Trophoblast cell (in vitro differentiated cells and primary cell): ENCODE measurements at regions not wholly inside any gene's neighbourhood (a gene's known extent, or its start where the extent isn't known, plus 50 kb on each side); places are given as distances from the start of the nearest gene placed in this dataset.

Experiments used
- DNase-seq, 2 donors: peaks; one replicate each; pipeline ENCODE4 v3.0.0-alpha.2; 2016
- H2AFZ ChIP-seq: 2 replicates; pipeline ENCODE4 v1.6.1; 2013; ENCODE audit warnings: low read length, moderate library complexity, mild to moderate bottlenecking; ENCODE audit not compliant: insufficient read depth, poor library complexity
- H2AK5ac ChIP-seq: 2 replicates; pipeline ENCODE4 v1.6.1; 2013; ENCODE audit warnings: mild to moderate bottlenecking, low read length
- H2BK120ac ChIP-seq: 2 replicates; pipeline ENCODE4 v1.6.1; 2013; ENCODE audit warnings: low read length, mild to moderate bottlenecking, moderate library complexity; ENCODE audit not compliant: insufficient read depth, poor library complexity
- H2BK12ac ChIP-seq: 2 replicates; pipeline ENCODE4 v1.6.1; 2013; ENCODE audit warnings: mild to moderate bottlenecking, low read length, moderate library complexity
- H2BK5ac ChIP-seq: 2 replicates; pipeline ENCODE4 v1.6.1; 2013; ENCODE audit warnings: low read length, low read depth, moderate library complexity, mild to moderate bottlenecking; ENCODE audit not compliant: poor library complexity
- H3K14ac ChIP-seq: 2 replicates; pipeline ENCODE4 v1.6.1; 2013; ENCODE audit warnings: mild to moderate bottlenecking, low read length
- H3K18ac ChIP-seq: 2 replicates; pipeline ENCODE4 v1.6.1; 2013; ENCODE audit warnings: mild to moderate bottlenecking, low read length
- H3K23ac ChIP-seq: 2 replicates; pipeline ENCODE4 v1.6.1; 2013; ENCODE audit warnings: low read length
- H3K27ac ChIP-seq: 2 replicates; pipeline ENCODE4 v1.5.1; 2013; ENCODE audit warnings: low read depth, mild to moderate bottlenecking, inconsistent platforms, low read length, moderate library complexity
- H3K27me3 ChIP-seq: 2 replicates; pipeline ENCODE4 v1.6.1; 2013; ENCODE audit warnings: inconsistent platforms, mild to moderate bottlenecking, low read length, moderate library complexity; ENCODE audit not compliant: insufficient read depth
- H3K36me3 ChIP-seq, 2 experiments: 1 replicate in 1 of 2; 2 replicates in 1 of 2; pipeline ENCODE4 v1.6.1; 2013; ENCODE audit warnings: low read length in 2 of 2, mild to moderate bottlenecking in 2 of 2, moderate library complexity in 1 of 2; ENCODE audit not compliant: insufficient read depth in 2 of 2, control insufficient read depth in 1 of 2
- H3K4ac ChIP-seq: 2 replicates; pipeline ENCODE4 v1.6.1; 2013; ENCODE audit warnings: low read depth, mild to moderate bottlenecking, low read length, moderate library complexity
- H3K4me1 ChIP-seq, 2 experiments: 1 replicate in 1 of 2; 2 replicates in 1 of 2; pipeline ENCODE4 v1.6.1; 2013; ENCODE audit warnings: low read length in 2 of 2, mild to moderate bottlenecking in 2 of 2, moderate library complexity in 1 of 2; ENCODE audit not compliant: insufficient read depth in 2 of 2, control insufficient read depth in 1 of 2
- H3K4me2 ChIP-seq: 2 replicates; pipeline ENCODE4 v1.6.1; 2013; ENCODE audit warnings: inconsistent platforms, mild to moderate bottlenecking, low read length, moderate library complexity
- H3K4me3 ChIP-seq: 2 replicates; pipeline ENCODE4 v1.5.1; 2013; ENCODE audit warnings: mild to moderate bottlenecking, low read depth, low read length, inconsistent platforms
- H3K79me1 ChIP-seq: one replicate; pipeline ENCODE4 v1.6.1; 2013; ENCODE audit warnings: low read length
- H3K79me2 ChIP-seq: 2 replicates; pipeline ENCODE4 v1.6.1; 2013; ENCODE audit warnings: low read length, mild to moderate bottlenecking; ENCODE audit not compliant: control insufficient read depth, insufficient read depth, poor library complexity
- H3K9ac ChIP-seq: 2 replicates; pipeline ENCODE4 v1.6.1; 2013; ENCODE audit warnings: mild to moderate bottlenecking, low read length
- H3K9me3 ChIP-seq: 2 replicates; pipeline ENCODE4 v1.6.1; 2013; ENCODE audit warnings: low read depth, mild to moderate bottlenecking, control low read depth, inconsistent platforms, low read length; ENCODE audit not compliant: insufficient read depth
- H4K12ac ChIP-seq: 2 replicates; pipeline ENCODE4 v1.6.1; 2013; ENCODE audit warnings: low read depth, mild to moderate bottlenecking, low read length, moderate library complexity
- H4K8ac ChIP-seq: 2 replicates; pipeline ENCODE4 v1.6.1; 2013; ENCODE audit warnings: low read depth, mild to moderate bottlenecking, low read length, moderate library complexity
- H4K91ac ChIP-seq: one replicate; pipeline ENCODE4 v1.6.1; 2013; ENCODE audit warnings: low read depth, mild to moderate bottlenecking, low read length, moderate library complexity
- WGBS: extraction: QIAGEN DNeasy Blood & Tissue Kit; methylation state at CpG from one replicate; pipeline ENCODE4 v1.1.7; 2013; ENCODE audit warnings: missing lambda C conversion rate; ENCODE audit not compliant: insufficient read length, insufficient coverage; ENCODE audit errors: extremely low coverage; 5-methylcytosine and 5-hydroxymethylcytosine counted together

GRCh38 chr12:17214929-17215328 lies 609.0 kb upstream of the LMO3 start:
- H4K8ac ChIP-seq = no peak overlapping the region
- no peak overlapping the region for H2BK120ac ChIP-seq
- H3K79me2 ChIP-seq = no peaks in the 10 kb centered on the region
- H2AK5ac ChIP-seq = no peak overlapping the region
- H2BK5ac ChIP-seq = no peak overlapping the region
- H3K4ac ChIP-seq = no peak overlapping the region
- H3K79me1 ChIP-seq = no peaks in the 10 kb centered on the region
- H4K12ac ChIP-seq = no peak overlapping the region
- no peak for DNase-seq
- H3K4me2 ChIP-seq = no peak overlapping the region
- no peaks in the 10 kb centered on the region for H3K27me3 ChIP-seq
- H3K36me3 ChIP-seq = no peaks in the 10 kb centered on the region
- H3K4me1 ChIP-seq = no peaks in the 10 kb centered on the region
- H3K9me3 ChIP-seq = no peaks in the 10 kb centered on the region
- H2AFZ ChIP-seq = no peak overlapping the region
- no peak overlapping the region for H3K4me3 ChIP-seq
- H3K27ac ChIP-seq = no peak overlapping the region
- H4K91ac ChIP-seq = no peak overlapping the region
- no peak overlapping the region for H3K14ac ChIP-seq
- no peak overlapping the region for H3K18ac ChIP-seq
- no peak overlapping the region for H2BK12ac ChIP-seq
- H3K9ac ChIP-seq = no peak overlapping the region
- no peak overlapping the region for H3K23ac ChIP-seq
- WGBS = no CpG with 5 or more reads among the region's 2 CpGs

GRCh38 chr12:17206553-17206952 lies 600.6 kb upstream of the LMO3 start:
- no peaks in the 10 kb centered on the region for H3K79me2 ChIP-seq
- H3K4ac ChIP-seq = no peak overlapping the region
- no peak overlapping the region for H4K12ac ChIP-seq
- no peak overlapping the region for H2BK120ac ChIP-seq
- no peak overlapping the region for H3K4me2 ChIP-seq
- no peaks in the 10 kb centered on the region for H3K27me3 ChIP-seq
- no peaks in the 10 kb centered on the region for H3K36me3 ChIP-seq
- H3K14ac ChIP-seq = no peak overlapping the region
- H3K79me1 ChIP-seq = no peaks in the 10 kb centered on the region
- no peak overlapping the region for H2AFZ ChIP-seq
- DNase-seq = no peak
- H2AK5ac ChIP-seq = no peak overlapping the region
- no peak overlapping the region for H2BK5ac ChIP-seq
- peaks cover 5% of the 10 kb centered on the region for H3K9me3 ChIP-seq
- no peak overlapping the region for H3K4me3 ChIP-seq
- no peak overlapping the region for H4K91ac ChIP-seq
- H2BK12ac ChIP-seq = no peak overlapping the region
- H3K9ac ChIP-seq = no peak overlapping the region
- no peak overlapping the region for H3K18ac ChIP-seq
- no peak overlapping the region for H3K23ac ChIP-seq
- H4K8ac ChIP-seq = no peak overlapping the region
- no peaks in the 10 kb centered on the region for H3K4me1 ChIP-seq
- H3K27ac ChIP-seq = no peak overlapping the region

- Histone ChIP-seq H3K27me3 (no peaks in the 10 kb centered on the region), H3K18ac (no peak overlapping the region), H4K8ac (no peak overlapping the region), H2BK5ac (no peak overlapping the region), H3K4ac (no peak overlapping the region), H3K9ac (no peak overlapping the region), H4K12ac (no peak overlapping the region), H3K79me1 (no peaks in the 10 kb centered on the region), H3K9me3 (peaks cover 5% of the 10 kb centered on the region), H3K4me3 (no peak overlapping the region), H3K14ac (no peak overlapping the region), H3K27ac (no peak overlapping the region), H2AK5ac (no peak overlapping the region), H3K23ac (no peak overlapping the region), H4K91ac (no peak overlapping the region), H2AFZ (no peak overlapping the region), H3K79me2 (no peaks in the 10 kb centered on the region), H2BK120ac (no peak overlapping the region), H3K4me2 (no peak overlapping the region), H3K4me1 (no peaks in the 10 kb centered on the region), H2BK12ac (no peak overlapping the region), H3K36me3 (no peaks in the 10 kb centered on the region)
- DNase-seq = no peak
- no CpG with 5 or more reads among the region's 3 CpGs for WGBS
Measured at GRCh38 chr12:17204289-17205054, 598.5 kb upstream of the LMO3 start.

- DNase-seq = no peak
- Histone ChIP-seq H3K9ac (no peak overlapping the region), H3K27ac (no peak overlapping the region), H3K4ac (no peak overlapping the region), H3K27me3 (no peaks in the 10 kb centered on the region), H4K8ac (no peak overlapping the region), H2BK5ac (no peak overlapping the region), H3K79me1 (no peaks in the 10 kb centered on the region), H3K36me3 (no peaks in the 10 kb centered on the region), H3K14ac (no peak overlapping the region), H3K23ac (no peak overlapping the region), H3K4me3 (no peak overlapping the region), H2AFZ (no peak overlapping the region), H3K4me2 (no peak overlapping the region), H3K4me1 (no peaks in the 10 kb centered on the region), H2AK5ac (no peak overlapping the region), H3K18ac (no peak overlapping the region), H4K91ac (no peak overlapping the region), H4K12ac (no peak overlapping the region), H3K79me2 (no peaks in the 10 kb centered on the region), H2BK12ac (no peak overlapping the region), H3K9me3 (peaks cover 5% of the 10 kb centered on the region), H2BK120ac (no peak overlapping the region)
- no CpG with 5 or more reads among the region's 5 CpGs for WGBS
Measured at GRCh38 chr12:17203497-17203896, 597.5 kb upstream of the LMO3 start.
